ENCODE measurements at regions not wholly inside any gene's neighbourhood (a gene's known extent, or its start where the extent isn't known, plus 50 kb on each side); places are given as distances from the start of the nearest gene placed in this dataset.

GRCh38 chr2:78895022-78895421, 130.5 kb upstream of the REG3G start:
- no peak for TF ChIP-seq CTCF (IDR thresholded peaks at IDR 0.05; ENCODE audit: low read length)
- TF ChIP-seq EZH2 (IDR thresholded peaks at IDR 0.05; ENCODE audit: borderline replicate concordance, low read length), result no peak

All from OCI-LY1 (cell line).